Esophagus muscularis mucosa (tissue), 4 donors: ENCODE measurements at regions not wholly inside any gene's neighbourhood (a gene's known extent, or its start where the extent isn't known, plus 50 kb on each side); places are given as distances from the start of the nearest gene placed in this dataset.
"Not testable (repeated sequence)": the region's sequence is repeated elsewhere in the genome, so short reads cannot be mapped to it uniquely, and the experiment has no call there.

ENCODE experiments used
- DNase-seq: peaks from one replicate; pipeline ENCODE4 v3.0.0-alpha.2; 2017; ENCODE audit errors: extremely low spot score
- H3K27ac ChIP-seq, 4 donors: fragments of 200-600 bp; sonication (generic); replicated peaks in 1 of 4; 1 replicate in 3 of 4; 2 replicates in 1 of 4; pipeline ENCODE4 v1.5.1; 2016 to 2019; ENCODE audit warnings: mild to moderate bottlenecking in 1 of 4
- H3K27me3 ChIP-seq, 4 donors: fragments of 200-600 bp; sonication (generic); one replicate each; pipeline versions ENCODE4 v1.5.1 to v1.6.0; 2016 to 2019
- H3K36me3 ChIP-seq, 4 donors: fragments of 200-600 bp; sonication (generic); one replicate each; pipeline ENCODE4 v1.5.1; 2016 to 2019
- H3K4me1 ChIP-seq, 4 donors: fragments of 200-600 bp; sonication (generic); one replicate each; pipeline ENCODE4 v1.5.1; 2016 to 2019
- H3K4me3 ChIP-seq, 4 donors: fragments of 200-600 bp; sonication (generic); 1 replicate in 2 of 4; 2 replicates in 2 of 4; pipeline ENCODE4 v1.5.1; 2016 to 2019; ENCODE audit warnings: mild to moderate bottlenecking in 4 of 4, moderate library complexity in 1 of 4
- H3K9me3 ChIP-seq, 4 donors: fragments of 200-600 bp; sonication (generic); 1 replicate in 3 of 4; 2 replicates in 1 of 4; pipeline ENCODE4 v1.5.1; 2016 to 2019
- EP300 ChIP-seq: sonication (generic); formaldehyde crosslinking; IDR thresholded peaks from one replicate; pipeline ENCODE4 v1.6.1; 2017; ENCODE audit warnings: antibody characterized with exemption
- POLR2A ChIP-seq: fragments of 450-650 bp; IDR thresholded peaks from one replicate; pipeline ENCODE4 v1.6.1; 2017; ENCODE audit warnings: antibody characterized with exemption, moderate library complexity, mild to moderate bottlenecking, low read depth
- POLR2AphosphoS5 ChIP-seq, 2 donors: sonication (generic); formaldehyde crosslinking; IDR thresholded peaks; one replicate each; pipeline ENCODE4 v1.6.1; 2017; ENCODE audit warnings: antibody characterized with exemption in 2 of 2
- WGBS: methylation state at CpG from one replicate; pipeline ENCODE4 v1.1.5; 2018; 5-methylcytosine and 5-hydroxymethylcytosine counted together
- intact Hi-C: fragments of 100-400 bp; cut with DNase I; formaldehyde crosslinking; loops from one replicate; pipeline ENCODE4 v1.15.1; 2023
- TF ChIP-seq, protein P1 (sequence below), 3 experiments: fragments of 200-600 bp in 2 of 3; fragments of 450-650 bp in 1 of 3; sonication (generic) in 2 of 3; IDR thresholded peaks; one replicate each; pipeline ENCODE4 v1.5.1; 2017 to 2019; ENCODE audit warnings: antibody characterized with exemption in 3 of 3, mild to moderate bottlenecking in 2 of 3, moderate library complexity in 1 of 3

- peaks cover 0 to 8% (median 0%) of the 10 kb centered on the region in 4 donors for H3K27me3 ChIP-seq
- DNase-seq, result no peak
- WGBS, result 40% methylated on average over 3 of the region's 3 CpGs
- H3K9me3 ChIP-seq, result no peaks in the 10 kb centered on the region
- H3K36me3 ChIP-seq, result no peaks in the 10 kb centered on the region
- H3K27ac ChIP-seq, result no peak overlapping the region
- intact Hi-C loops, result no loop called here
- TF ChIP-seq POLR2AphosphoS5 (IDR thresholded peaks at IDR 0.05), result no peak
- TF ChIP-seq EP300, result no peak
- TF ChIP-seq POLR2A, result no peak
- TF ChIP-seq, protein P1, sequence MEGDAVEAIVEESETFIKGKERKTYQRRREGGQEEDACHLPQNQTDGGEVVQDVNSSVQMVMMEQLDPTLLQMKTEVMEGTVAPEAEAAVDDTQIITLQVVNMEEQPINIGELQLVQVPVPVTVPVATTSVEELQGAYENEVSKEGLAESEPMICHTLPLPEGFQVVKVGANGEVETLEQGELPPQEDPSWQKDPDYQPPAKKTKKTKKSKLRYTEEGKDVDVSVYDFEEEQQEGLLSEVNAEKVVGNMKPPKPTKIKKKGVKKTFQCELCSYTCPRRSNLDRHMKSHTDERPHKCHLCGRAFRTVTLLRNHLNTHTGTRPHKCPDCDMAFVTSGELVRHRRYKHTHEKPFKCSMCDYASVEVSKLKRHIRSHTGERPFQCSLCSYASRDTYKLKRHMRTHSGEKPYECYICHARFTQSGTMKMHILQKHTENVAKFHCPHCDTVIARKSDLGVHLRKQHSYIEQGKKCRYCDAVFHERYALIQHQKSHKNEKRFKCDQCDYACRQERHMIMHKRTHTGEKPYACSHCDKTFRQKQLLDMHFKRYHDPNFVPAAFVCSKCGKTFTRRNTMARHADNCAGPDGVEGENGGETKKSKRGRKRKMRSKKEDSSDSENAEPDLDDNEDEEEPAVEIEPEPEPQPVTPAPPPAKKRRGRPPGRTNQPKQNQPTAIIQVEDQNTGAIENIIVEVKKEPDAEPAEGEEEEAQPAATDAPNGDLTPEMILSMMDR (IDR thresholded peaks at IDR 0.05), result no peak
- H3K4me3 ChIP-seq, result no peak overlapping the region
- H3K4me1 ChIP-seq, result no peaks in the 10 kb centered on the region
Observed at GRCh38 chr2:222364285-222364895, 60.0 kb upstream of the SGPP2 start.

DNA sequence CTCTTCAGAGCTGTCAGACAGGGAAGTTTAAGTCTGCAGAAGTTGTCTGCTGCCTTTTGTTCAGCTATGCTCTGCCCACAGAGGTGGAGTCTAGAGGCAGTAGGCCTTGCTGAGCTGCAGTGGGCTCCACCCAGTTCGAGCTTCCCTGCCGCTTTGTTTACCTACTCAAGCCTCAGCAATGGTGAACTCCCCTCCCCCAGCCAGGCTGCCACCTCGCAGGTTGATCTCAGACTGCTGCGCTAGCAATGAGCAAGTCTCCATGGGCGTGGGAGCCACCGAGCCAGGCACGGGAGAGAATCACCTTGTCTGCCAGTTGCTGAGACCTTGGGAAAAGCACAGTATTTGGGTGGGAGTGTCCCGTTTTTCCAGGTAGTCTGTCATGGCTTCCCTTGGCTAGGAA is 56.1 kb upstream of the SGPP2 start:
- DNase-seq, H3K4me1 ChIP-seq, H3K27me3 ChIP-seq, H3K27ac ChIP-seq, intact Hi-C loops, H3K36me3 ChIP-seq, H3K4me3 ChIP-seq: not testable (repeated sequence)
- WGBS, result 67% methylated on average over 8 of the region's 8 CpGs
- H3K9me3 ChIP-seq, result peaks cover 0 to 16% (median 4%) of the 10 kb centered on the region in 4 donors

GRCh38 chr2:222372993-222373392 is 51.4 kb upstream of the SGPP2 start:
- TF ChIP-seq POLR2A (no peak), POLR2AphosphoS5 (IDR thresholded peaks at IDR 0.05) (no peak), EP300 (no peak)
- TF ChIP-seq, protein P1 (IDR thresholded peaks at IDR 0.05), result no peak
- no peaks in the 10 kb centered on the region for H3K36me3 ChIP-seq
- H3K9me3 ChIP-seq, result peaks cover 0 to 16% (median 4%) of the 10 kb centered on the region in 4 donors
- WGBS, result 89% methylated on average over 3 of the region's 3 CpGs
- DNase-seq, result no peak
- H3K27ac ChIP-seq, result no peak overlapping the region
- H3K4me1 ChIP-seq, result no peaks in the 10 kb centered on the region
- H3K27me3 ChIP-seq, result peaks cover 0 to 8% (median 0%) of the 10 kb centered on the region in 4 donors
- intact Hi-C loops, result no loop called here
- no peak overlapping the region for H3K4me3 ChIP-seq
